Stimulated activated CD4-positive, alpha-beta T cell treated with anti-CD3 and anti-CD28 coated beads, Interleukin-1b, Interleukin-23, amount 100 ng/mL, for 24 hours (primary cell): ENCODE measurements at regions not wholly inside any gene's neighbourhood (a gene's known extent, or its start where the extent isn't known, plus 50 kb on each side); places are given as distances from the start of the nearest gene placed in this dataset.
"Not testable (repeated sequence)": the region's sequence is repeated elsewhere in the genome, so short reads cannot be mapped to it uniquely, and the experiment has no call there.

ENCODE experiments used
- DNase-seq, 4 experiments: peaks; one replicate each; pipeline ENCODE4 v3.0.0-alpha.2; 2020; ENCODE audit warnings: low read depth in 4 of 4, low spot score in 1 of 4

DNA sequence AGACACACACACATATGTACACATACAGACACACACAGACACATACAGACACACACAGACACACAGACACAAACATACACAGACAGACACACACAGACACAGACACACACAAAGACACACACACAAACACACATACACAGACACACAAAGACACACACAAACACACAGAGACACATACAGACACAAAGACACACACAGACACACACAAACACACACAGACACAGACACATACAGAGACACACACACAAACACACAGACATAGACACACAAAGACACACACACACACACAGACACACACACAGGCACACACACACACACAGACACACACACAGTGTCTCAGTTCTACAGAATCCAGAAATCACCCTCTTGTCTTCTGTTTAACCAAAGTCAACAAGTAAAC, 280.7 kb downstream of the ASMT start:
- DNase-seq, result no peak

GRCh38 chrX:1899841-1900240, 285.0 kb downstream of the ASMT start:
- no peak for DNase-seq

DNA sequence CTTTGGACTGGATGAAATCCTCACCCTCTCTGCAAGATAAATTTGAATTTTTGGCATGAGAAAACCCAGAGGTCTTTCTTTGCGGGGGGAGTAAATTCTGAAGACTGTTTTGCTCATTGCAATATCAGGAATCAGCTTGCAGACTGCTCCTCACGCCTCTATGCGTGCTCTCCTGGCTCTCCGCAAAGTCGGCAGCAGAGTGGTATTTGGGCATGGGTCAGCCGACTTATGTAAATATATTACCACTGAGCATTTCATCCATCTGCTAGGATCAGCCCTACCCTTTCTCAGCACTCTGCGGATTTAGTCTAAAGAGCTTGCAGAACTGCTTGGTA, 288.0 kb downstream of the ASMT start:
- no peak for DNase-seq

- no peak for DNase-seq
Observed at GRCh38 chrX:1903236-1903935, 288.5 kb downstream of the ASMT start.

GRCh38 chrX:1904663-1905218, 289.9 kb downstream of the ASMT start:
- no peak for DNase-seq

DNA sequence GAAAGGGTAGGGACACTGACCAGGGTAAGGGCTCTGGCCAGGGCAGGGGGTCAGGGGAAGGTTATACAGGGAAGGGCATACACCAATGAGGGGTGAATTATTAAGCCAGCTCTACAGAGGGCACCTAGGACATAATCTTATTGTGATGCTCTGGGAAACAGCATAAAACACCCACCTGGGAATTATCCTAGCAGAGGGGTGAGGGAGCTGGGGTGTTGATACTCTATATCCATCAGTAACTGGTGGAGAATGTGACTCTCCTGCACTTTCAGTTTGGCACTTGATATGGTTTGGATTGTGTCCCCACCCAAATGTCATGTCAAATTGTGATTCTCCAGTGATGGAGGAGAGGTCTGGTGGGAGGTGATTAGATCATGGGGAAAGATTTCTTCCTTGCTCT, 291.2 kb downstream of the ASMT start:
- DNase-seq, result no peak

DNA sequence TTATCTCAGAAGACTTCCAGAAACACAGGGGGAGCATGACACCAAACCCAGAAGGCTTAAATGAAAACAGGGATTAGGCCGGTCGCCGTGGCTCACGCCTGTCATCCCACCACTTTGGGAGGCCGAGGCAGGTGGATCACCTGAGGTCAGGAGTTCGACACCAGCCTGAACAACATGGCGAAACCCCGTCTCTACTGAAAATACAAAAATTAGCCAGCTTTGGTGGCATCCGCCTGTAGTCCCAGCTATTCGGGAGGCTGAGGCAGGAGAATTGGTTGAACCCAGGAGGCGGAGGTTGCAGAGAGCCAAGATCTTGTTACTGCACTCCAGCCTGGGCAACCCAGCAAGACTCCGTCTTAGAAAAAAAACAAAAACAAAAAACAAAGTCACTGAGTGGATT, 294.1 kb downstream of the ASMT start:
- DNase-seq, result not testable (repeated sequence)

- DNase-seq, result no peak
Observed at GRCh38 chrX:1909419-1910206, 294.8 kb downstream of the ASMT start.

GRCh38 chrX:1910207-1910470, 295.3 kb downstream of the ASMT start:
- no peak for DNase-seq

DNA sequence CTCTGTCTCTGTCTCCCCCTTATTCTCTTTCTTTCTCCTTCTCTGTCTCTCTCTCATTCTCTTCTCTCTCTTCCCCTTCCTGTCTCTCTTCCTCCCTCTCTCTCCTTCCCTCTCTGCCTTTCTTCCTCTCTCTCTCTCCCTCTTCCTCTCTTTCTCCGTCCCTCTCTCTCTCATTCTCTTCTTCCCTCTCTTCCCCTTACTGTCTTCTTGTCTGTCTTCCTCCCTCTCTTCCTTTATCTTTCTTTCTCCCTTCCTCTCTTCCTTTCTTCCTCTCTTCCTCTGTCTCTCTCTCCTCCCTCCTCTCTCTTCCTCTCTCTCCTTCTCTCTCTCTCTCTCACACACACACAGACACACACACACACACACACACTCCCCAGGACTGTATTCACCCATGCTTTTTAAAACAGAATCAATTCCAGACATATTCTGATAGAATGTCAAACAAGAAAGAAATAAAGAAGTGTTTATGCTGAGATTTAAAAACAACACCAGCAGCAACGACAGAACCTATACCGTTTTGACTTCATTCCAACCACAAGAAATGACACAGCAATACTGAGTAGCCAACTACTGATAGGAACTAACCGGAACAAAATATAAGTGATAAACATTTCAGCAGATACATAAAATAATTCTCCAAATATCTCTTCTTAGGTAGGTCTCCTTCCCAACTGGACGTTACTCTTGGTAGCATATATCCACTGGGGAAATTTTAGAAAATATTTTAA, 296.7 kb downstream of the ASMT start:
- DNase-seq, result no peak

- no peak for DNase-seq
Observed at GRCh38 chrX:1912193-1912592, 297.3 kb downstream of the ASMT start.

- no peak for DNase-seq
Observed at GRCh38 chrX:1914606-1915365, 299.9 kb downstream of the ASMT start.

- DNase-seq, result no peak
Observed at GRCh38 chrX:1918780-1919179, 303.9 kb downstream of the ASMT start.

DNA sequence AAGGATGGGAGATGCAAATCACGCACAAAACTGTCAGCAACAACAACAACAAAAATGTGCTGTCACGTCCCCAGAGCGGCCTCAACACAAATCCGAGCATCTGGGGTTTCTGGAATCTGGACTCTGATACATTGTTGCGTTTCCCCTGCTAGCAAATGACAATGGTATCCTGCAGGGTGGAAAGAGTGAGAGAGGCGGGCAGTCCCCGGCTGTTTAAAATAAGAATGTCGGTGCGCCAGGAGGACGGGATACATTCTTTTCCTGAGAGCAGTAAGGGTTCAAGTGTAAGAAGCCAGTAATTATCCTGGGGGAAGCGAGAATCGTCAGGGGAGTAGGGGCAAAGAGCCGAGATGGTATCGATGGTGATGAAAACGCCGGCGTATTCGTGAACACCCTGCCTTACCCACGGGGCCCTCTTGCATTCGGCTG, 310.2 kb downstream of the ASMT start:
- DNase-seq, result no peak

- DNase-seq, result no peak
Observed at GRCh38 chrX:1928805-1929204, 313.9 kb downstream of the ASMT start.

DNA sequence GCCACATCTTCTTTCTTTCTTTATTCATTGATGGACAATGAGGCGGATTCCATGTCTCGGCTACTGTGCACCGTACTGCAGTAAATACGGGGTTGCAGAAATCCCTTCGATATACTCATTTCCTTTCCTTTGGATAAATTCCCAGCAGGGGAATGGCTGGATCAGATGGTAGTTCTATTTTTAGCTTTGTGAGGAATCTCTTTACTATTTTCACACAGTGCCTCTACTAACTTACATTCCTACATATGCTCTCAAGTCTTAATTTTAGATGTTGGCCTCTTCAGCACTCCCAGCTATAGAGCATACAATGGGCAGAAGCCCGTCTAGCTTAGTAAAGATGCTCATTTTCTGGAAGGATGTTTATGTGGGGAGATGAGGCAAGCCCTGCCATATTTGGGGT, 317.4 kb downstream of the ASMT start:
- DNase-seq, result no peak

DNA sequence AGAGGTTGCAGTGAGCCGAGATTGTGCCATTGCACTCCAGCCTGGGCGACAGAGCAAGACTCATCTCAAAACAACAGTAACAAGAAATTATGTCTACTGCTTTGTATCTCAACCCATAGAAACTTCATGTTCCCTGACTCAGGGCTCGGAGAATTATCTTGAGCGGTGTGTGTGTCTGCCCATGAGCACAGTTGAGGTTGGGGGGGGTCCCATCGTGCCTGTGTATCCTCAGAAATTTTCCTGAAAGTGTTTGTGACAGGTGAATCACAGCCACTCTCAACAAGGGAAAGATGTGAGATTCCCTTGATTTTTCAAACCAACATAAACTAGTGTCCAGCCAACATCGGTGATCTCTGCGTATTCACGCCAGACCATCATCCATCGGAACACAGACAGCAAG, 319.1 kb downstream of the ASMT start:
- DNase-seq, result no peak

DNA sequence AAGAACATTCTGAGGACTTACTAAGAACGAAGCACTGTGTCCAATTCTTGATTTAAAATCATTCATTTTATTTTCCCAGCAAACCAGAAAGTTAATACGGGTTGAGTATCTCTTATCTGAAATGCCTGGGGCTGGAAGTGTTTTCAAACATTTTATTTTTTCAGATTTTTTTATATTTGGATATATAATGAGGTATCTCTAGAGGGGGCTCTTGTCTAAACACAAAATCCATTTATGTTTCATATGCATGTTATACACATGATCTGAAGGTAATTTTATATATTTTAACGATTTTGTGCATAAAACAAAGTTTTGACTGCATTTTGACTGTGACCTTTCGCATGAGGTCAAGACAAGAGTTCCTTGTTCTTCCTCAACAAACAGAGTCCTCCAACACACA, 320.9 kb downstream of the ASMT start:
- DNase-seq, result no peak

DNA sequence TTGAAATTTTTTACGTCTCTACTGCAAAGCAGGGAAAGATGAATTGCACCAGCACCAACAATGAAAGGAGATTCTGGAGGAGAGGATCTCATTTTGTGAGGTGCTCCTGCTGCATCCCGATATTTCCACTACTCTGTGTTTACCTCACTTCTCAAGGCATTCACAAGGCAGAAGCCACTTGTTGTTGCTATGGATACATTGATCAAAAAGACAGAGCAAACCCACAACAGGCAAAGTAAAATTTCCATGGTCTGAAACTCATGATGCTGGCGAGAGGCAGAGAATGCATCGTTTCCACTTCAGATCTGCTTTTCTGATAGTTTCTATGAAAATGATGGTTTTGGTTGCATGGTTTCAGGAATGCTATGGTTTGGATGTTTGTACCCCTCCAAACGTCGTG, 323.3 kb downstream of the ASMT start:
- no peak for DNase-seq

GRCh38 chrX:1941321-1941720, 326.5 kb downstream of the ASMT start:
- DNase-seq, result no peak

- no peak for DNase-seq
Observed at GRCh38 chrX:1945879-1946278, 331.0 kb downstream of the ASMT start.
